ENCODE measurements at regions not wholly inside any gene's neighbourhood (a gene's known extent, or its start where the extent isn't known, plus 50 kb on each side); places are given as distances from the start of the nearest gene placed in this dataset.

DNA sequence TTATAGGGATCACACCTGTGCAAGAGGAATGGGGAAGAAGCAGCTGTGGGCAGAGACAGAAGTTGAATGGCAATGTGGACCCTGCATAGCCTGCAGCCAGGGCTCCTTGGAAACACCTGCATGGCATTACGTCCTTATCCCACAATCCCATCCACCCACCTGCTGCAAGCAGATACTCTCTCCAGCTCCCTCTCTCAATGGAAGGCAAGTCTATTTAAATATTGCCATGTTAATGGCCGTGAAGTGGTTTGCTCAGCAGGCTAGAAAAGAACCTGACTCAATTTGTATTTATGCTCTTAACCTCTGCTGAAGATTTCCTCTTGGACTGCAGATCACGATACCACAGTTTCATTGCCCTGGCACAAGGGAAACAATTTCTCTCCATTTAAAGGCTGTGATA lies 417.0 kb downstream of the TYW1 start:
- no peak for TF ChIP-seq EZH2 (IDR thresholded peaks at IDR 0.05)
- no peak for TF ChIP-seq POLR2AphosphoS5 (IDR thresholded peaks at IDR 0.05; ENCODE audit: borderline replicate concordance, low read depth, low read length)
- TF ChIP-seq FOXP2 (optimal IDR thresholded peaks at IDR 0.05; ENCODE audit: control extremely low read depth, extremely low read length, insufficient read depth), result no peak
